Memory B cell (primary cell): ENCODE measurements at regions not wholly inside any gene's neighbourhood (a gene's known extent, or its start where the extent isn't known, plus 50 kb on each side); places are given as distances from the start of the nearest gene placed in this dataset.

Experiments used
- ATAC-seq: fragments of 150-1000 bp; cut with Tn5 transposase; 2 replicates; pipeline ENCODE4 v1.10.0; 2021; ENCODE audit warnings: low read depth, mild to moderate bottlenecking, moderate library complexity
- DNase-seq, 2 donors: peaks; one replicate each; pipeline ENCODE4 v3.0.0; 2022; ENCODE audit warnings: low spot score in 2 of 2
- H3K27ac Mint-ChIP-seq: one replicate; pipeline ENCODE4 v1.8.0; 2022; ENCODE audit warnings: mild to moderate bottlenecking, moderate library complexity, mixed read lengths
- H3K27me3 Mint-ChIP-seq: one replicate; pipeline ENCODE4 v1.8.0; 2022; ENCODE audit warnings: mixed read lengths
- H3K36me3 Mint-ChIP-seq: one replicate; pipeline ENCODE4 v1.8.0; 2022; ENCODE audit warnings: mild to moderate bottlenecking, mixed read lengths
- H3K4me1 Mint-ChIP-seq: one replicate; pipeline ENCODE4 v1.8.0; 2022; ENCODE audit warnings: mixed read lengths
- H3K4me3 Mint-ChIP-seq: one replicate; pipeline ENCODE4 v1.8.0; 2022; ENCODE audit warnings: mild to moderate bottlenecking, moderate library complexity, mixed read lengths
- H3K9me3 Mint-ChIP-seq: one replicate; pipeline ENCODE4 v1.8.0; 2022; ENCODE audit warnings: mixed read lengths

DNA sequence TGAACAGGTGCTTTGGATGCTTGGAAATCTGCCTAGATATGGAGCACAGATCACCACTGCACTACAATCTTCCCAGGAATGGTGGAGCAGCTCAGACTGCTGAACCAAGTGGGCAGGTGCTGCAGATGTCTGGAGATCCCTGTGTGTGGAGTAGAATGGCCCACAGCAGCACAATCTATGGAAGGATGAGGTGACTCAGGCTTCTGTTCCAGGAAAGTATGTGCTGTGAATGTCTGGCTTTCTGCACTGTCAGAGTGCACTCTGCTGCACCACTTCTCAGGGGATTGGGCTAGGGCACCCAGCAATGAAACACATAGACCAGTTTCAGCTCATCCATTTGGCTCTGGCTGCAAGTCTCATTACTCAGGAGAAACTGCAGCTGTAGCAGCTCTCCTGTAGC is 865.4 kb upstream of the NXPH2 start:
- Mint-ChIP-seq H3K36me3 (no peaks in the 10 kb centered on the region), H3K27ac (no peak overlapping the region), H3K4me3 (no peak overlapping the region), H3K9me3 (peaks cover 8% of the 10 kb centered on the region), H3K4me1 (no peaks in the 10 kb centered on the region), H3K27me3 (no peaks in the 10 kb centered on the region)
- no peak for ATAC-seq
- no peak for DNase-seq

DNA sequence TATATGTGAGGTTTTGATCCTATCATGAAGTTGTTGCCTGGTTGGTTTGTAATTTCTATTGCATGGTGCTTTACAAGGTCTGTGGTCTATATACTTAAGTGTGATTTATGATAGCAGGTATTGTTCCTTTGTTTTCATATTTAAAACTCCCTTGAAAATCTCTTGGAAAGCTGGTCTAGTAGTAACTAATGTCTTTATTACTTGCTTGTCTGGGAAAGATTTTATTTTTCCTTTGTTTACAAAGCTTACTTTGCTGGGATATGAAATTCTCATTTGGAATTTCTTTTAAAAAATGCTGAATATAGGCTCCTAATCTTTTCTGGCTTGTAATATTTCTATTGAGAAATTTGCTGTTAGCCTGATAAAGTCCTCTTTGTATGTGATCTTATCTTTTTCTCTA is 862.9 kb upstream of the NXPH2 start:
- no peak for DNase-seq
- Mint-ChIP-seq H3K4me3 (no peak overlapping the region), H3K4me1 (no peaks in the 10 kb centered on the region), H3K9me3 (peaks cover 4% of the 10 kb centered on the region), H3K27me3 (no peaks in the 10 kb centered on the region), H3K27ac (no peak overlapping the region), H3K36me3 (no peaks in the 10 kb centered on the region)
- ATAC-seq = no peak

DNA sequence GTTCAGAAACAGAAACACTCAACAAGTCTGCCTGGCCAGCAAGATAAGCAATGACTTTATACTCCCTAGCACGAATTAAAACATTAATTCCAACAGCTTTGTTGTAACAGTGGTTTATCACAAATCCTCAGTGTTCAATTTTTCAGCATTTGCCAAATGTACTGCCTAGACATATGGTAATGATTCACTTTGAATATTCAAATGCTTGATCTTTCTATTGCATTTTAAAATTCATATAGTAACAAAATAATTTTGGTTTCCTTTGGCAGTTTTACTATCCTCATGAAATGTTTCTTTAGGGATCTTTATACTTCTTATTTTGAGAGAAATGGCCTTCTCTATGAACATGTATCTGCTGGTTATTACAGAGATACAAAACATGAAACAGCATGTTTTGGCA is 851.8 kb upstream of the NXPH2 start:
- peaks cover 4% of the 10 kb centered on the region for H3K9me3 Mint-ChIP-seq
- no peak for ATAC-seq
- H3K4me3 Mint-ChIP-seq = no peak overlapping the region
- no peaks in the 10 kb centered on the region for H3K4me1 Mint-ChIP-seq
- no peaks in the 10 kb centered on the region for H3K27me3 Mint-ChIP-seq
- no peak for DNase-seq
- H3K27ac Mint-ChIP-seq = no peak overlapping the region
- no peaks in the 10 kb centered on the region for H3K36me3 Mint-ChIP-seq

DNA sequence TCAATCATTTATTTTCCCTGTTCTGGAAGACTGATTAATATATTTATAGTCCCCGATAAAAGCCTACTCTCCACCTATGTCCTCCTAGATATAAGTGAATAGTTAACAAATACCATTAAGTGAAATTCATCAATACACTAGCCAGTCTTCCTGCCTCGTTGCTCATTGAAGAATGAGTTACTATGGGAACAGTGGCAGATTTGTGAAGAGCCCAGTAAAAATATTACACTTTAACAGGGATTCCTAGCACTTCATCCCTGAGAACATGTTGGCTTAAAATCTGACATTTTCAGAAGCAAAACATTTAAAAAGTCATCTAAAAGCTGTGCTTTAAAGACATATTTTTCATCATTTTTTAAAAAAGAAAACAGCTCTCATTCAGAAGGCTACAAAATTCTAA is 848.7 kb upstream of the NXPH2 start:
- Mint-ChIP-seq H3K9me3 (peaks cover 4% of the 10 kb centered on the region), H3K4me1 (no peaks in the 10 kb centered on the region), H3K27me3 (no peaks in the 10 kb centered on the region)

DNA sequence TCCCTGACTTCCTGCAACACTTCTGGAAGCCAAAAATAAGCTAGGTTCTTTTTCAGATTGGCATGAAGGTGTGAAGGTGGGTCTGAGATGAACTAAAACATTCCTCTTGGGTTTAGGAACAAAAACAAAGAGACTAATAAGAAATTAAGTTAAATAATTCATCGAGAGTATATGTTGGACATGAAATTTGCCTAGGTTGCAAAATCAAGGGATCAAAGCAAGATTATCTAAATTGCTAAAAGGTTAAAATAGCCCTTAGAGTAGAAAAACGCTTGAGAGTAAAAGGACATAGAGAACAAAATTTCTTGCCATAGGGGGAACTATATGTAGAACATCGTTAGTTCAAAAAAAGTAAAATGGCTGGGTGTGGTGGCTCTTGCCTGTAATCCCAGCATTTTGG is 845.9 kb upstream of the NXPH2 start:
- H3K36me3 Mint-ChIP-seq = no peaks in the 10 kb centered on the region
- DNase-seq (no peak), ATAC-seq (no peak)
- no peaks in the 10 kb centered on the region for H3K27me3 Mint-ChIP-seq
- H3K27ac Mint-ChIP-seq = no peak overlapping the region
- no peaks in the 10 kb centered on the region for H3K4me1 Mint-ChIP-seq
- peaks cover 4% of the 10 kb centered on the region for H3K9me3 Mint-ChIP-seq
- no peak overlapping the region for H3K4me3 Mint-ChIP-seq

More for the DNA sequence above, 848.7 kb upstream of the NXPH2 start:
- ATAC-seq = no peak
- H3K4me3 Mint-ChIP-seq = no peak overlapping the region
- no peaks in the 10 kb centered on the region for H3K36me3 Mint-ChIP-seq
- DNase-seq = no peak
- no peak overlapping the region for H3K27ac Mint-ChIP-seq

DNA sequence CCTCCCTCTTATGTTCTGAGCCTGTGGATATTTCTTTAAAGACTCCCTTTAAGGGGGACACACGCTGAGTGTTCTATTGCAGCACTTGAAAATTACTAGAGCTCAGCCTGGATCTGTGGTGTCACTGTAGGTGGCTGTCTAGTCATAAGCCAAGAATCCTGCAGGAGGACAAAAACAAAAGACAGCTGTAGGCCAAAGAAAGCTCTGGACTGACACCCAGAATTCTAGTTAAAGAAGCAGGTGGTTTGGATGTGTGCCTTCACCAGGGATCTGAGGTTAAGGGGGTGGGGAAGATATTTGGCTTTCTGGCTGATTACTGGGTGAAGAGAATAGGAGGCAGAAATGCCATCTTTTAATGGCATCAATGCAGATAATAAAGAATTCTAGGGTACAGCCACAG is 842.5 kb upstream of the NXPH2 start:
- DNase-seq (no peak), ATAC-seq (no peak)
- no peaks in the 10 kb centered on the region for H3K36me3 Mint-ChIP-seq
- no peak overlapping the region for H3K27ac Mint-ChIP-seq
- no peak overlapping the region for H3K4me3 Mint-ChIP-seq
- peaks cover 12% of the 10 kb centered on the region for H3K9me3 Mint-ChIP-seq
- H3K4me1 Mint-ChIP-seq = no peaks in the 10 kb centered on the region
- no peaks in the 10 kb centered on the region for H3K27me3 Mint-ChIP-seq

DNA sequence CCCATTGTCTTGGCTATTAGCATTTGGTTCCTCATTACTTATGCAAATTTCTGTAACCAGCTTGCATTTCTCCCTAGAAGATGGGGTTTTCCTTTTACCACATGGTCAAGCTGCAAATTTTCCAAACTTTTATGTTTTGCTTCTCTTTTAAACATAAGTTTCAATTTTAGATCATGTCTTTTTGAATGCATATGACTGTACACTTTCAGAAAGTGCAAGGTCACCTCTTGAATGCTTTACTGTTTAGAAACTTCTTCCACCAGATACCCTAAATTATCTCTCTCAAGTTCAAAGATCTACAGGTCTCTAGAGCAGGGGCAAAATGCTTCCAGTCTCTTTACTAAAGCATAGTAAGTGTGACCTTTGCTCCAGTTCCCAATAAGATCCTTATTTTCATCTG is 837.6 kb upstream of the NXPH2 start:
- ATAC-seq (no peak), DNase-seq (no peak)
- Mint-ChIP-seq H3K27ac (no peak overlapping the region), H3K9me3 (peaks cover 10% of the 10 kb centered on the region), H3K4me3 (no peak overlapping the region), H3K27me3 (no peaks in the 10 kb centered on the region), H3K4me1 (no peaks in the 10 kb centered on the region), H3K36me3 (no peaks in the 10 kb centered on the region)

DNA sequence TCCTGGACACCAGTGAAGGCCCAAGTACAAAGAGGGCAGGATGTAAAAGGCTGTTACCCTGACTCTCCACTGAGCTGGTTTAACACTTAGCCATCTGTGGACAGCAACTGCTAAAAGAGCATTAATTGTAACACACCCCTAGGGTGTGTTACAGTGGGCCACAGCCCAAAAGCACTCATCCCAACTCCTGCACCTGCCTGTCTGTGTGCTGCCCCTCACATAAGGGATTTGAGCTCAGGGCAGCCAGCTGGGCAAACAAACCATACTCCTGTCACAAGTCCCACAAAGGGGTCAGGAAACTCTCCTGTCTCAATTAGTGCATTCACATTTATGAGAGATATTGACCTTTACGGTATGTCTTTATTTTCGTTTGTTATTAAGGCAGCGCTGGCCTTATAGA is 833.1 kb upstream of the NXPH2 start:
- ATAC-seq (no peak), DNase-seq (no peak)
- Mint-ChIP-seq H3K36me3 (no peaks in the 10 kb centered on the region), H3K4me3 (no peak overlapping the region), H3K4me1 (no peaks in the 10 kb centered on the region), H3K9me3 (peaks cover 2% of the 10 kb centered on the region), H3K27ac (no peak overlapping the region), H3K27me3 (no peaks in the 10 kb centered on the region)

DNA sequence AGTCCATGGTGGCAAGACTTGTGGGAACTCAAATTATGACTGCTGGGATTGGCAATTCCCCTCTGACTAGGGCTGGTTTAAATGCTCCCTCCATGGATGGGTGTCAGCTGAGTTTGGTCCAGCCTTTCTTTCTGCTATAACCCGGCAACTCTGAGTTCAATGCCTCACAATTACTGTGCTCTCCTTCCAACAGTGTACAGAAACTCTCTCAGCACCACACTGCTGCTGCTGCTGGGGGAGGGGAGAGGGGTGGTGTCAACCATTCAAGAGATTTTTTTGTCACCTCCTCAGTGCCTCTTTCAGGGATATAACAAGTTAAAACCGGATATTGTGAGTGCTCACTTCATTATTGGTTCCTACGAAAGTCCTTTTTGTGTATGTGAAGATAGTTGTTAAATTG is 830.3 kb upstream of the NXPH2 start:
- Mint-ChIP-seq H3K27me3 (no peaks in the 10 kb centered on the region), H3K27ac (no peak overlapping the region), H3K9me3 (peaks cover 1% of the 10 kb centered on the region), H3K36me3 (no peaks in the 10 kb centered on the region), H3K4me1 (no peaks in the 10 kb centered on the region), H3K4me3 (no peak overlapping the region)
- DNase-seq = no peak
- no peak for ATAC-seq

DNA sequence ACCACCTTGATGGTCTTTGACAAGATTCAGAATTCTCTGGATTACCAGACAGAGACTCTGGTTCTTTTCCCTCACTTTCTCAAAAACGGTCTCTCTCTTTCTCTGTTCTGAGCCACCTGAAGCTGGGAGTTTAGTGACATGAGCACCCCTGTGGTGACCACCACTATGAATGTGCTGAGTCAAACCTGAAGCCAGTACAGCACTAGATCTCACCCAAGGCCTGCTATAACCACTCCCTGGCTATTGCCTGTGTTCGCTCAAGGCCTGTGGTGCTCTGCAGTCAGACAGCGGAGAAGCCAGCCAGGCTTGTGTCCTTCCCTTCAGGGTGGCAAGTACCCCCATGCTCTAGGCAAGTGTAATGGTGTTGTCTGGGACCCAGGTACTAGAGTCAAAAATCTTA is 828.9 kb upstream of the NXPH2 start:
- no peak overlapping the region for H3K4me3 Mint-ChIP-seq
- H3K36me3 Mint-ChIP-seq = no peaks in the 10 kb centered on the region
- H3K27me3 Mint-ChIP-seq = no peaks in the 10 kb centered on the region
- H3K4me1 Mint-ChIP-seq = no peaks in the 10 kb centered on the region
- peaks cover 2% of the 10 kb centered on the region for H3K9me3 Mint-ChIP-seq
- ATAC-seq = no peak
- no peak overlapping the region for H3K27ac Mint-ChIP-seq
- DNase-seq = no peak

DNA sequence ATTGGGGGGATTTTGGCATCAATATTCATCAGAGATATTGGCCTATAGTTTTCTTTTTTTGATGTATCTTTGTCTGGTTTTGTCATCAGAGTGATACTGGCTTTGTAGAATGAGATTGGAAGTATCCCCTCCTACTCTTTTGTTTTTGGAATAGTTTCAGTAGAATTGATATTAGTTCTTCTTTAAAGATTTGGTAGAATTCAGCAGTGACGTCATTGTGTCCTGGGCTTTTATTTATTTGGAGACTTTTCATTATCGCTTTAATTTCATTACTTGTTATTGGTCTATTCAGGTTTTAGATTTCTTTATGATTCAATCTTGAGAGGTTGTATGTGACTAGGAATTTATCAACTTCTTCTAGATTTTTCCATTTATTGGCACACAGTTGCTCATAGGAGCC is 825.5 kb upstream of the NXPH2 start:
- Mint-ChIP-seq H3K9me3 (peaks cover 5% of the 10 kb centered on the region), H3K4me3 (no peak overlapping the region), H3K4me1 (no peaks in the 10 kb centered on the region), H3K27me3 (no peaks in the 10 kb centered on the region), H3K36me3 (no peaks in the 10 kb centered on the region), H3K27ac (no peak overlapping the region)
- DNase-seq = no peak
- no peak for ATAC-seq

DNA sequence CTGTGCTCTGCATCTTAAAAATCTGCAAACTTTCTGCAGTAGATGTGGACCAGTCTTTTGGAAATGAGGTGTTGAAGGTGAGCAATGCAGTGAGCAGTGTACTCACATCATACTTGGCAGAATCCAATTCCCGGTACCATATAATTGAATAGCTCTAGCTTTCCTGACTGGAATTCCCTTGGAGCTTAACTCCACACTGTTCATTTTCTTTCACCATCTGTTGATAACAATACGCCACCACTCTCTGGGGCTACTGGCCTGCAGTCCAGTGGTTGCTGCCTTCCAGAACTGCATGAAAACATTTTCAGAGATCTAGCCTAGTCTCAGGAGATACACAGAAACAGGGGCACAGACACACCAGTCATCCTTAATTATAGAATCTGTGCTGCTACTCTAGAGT is 820.0 kb upstream of the NXPH2 start:
- Mint-ChIP-seq H3K4me1 (no peaks in the 10 kb centered on the region), H3K36me3 (no peaks in the 10 kb centered on the region), H3K27ac (no peak overlapping the region), H3K4me3 (no peak overlapping the region), H3K27me3 (no peaks in the 10 kb centered on the region), H3K9me3 (peaks cover 5% of the 10 kb centered on the region)
- DNase-seq (no peak), ATAC-seq (no peak)

DNA sequence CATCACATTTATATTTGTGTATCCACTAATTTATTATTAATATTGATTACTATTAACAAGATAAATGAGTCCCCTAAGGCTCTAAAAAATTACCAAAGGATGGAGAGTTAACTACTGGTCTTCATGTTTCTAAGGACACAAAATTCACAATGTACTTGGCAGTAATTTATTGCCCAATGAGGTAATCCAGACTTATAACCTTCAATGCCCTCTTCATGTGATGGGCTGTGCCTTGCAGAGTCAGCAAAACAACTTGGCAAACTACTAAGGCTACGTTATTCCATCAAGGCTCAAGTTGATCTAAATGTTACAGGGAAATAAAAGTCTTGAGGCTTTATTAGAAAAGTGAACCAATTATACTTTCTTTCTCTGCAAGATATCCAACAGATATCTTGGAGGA is 804.9 kb upstream of the NXPH2 start:
- no peaks in the 10 kb centered on the region for H3K27me3 Mint-ChIP-seq
- H3K4me3 Mint-ChIP-seq = no peak overlapping the region
- no peaks in the 10 kb centered on the region for H3K36me3 Mint-ChIP-seq
- no peak for DNase-seq
- no peak overlapping the region for H3K27ac Mint-ChIP-seq
- H3K4me1 Mint-ChIP-seq = no peaks in the 10 kb centered on the region
- no peak for ATAC-seq
- peaks cover 6% of the 10 kb centered on the region for H3K9me3 Mint-ChIP-seq

DNA sequence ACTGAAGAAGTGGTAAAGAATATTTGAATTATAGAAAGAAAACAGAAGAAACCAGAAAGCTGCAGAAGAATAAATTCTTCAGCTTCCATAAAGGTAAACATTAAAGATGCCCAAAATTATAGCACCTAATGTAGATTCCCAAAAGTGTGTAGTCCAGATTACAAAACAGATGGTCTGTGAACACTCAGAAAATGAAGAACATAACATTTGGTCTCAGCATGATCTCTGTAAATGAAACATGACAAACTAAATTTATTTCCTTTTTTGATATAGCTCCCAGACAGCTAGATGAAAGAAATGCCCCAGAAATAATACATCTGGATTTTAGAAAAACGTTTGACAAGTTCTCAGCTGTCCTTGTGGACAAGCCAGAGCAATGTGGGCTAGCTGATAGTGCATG is 794.2 kb upstream of the NXPH2 start:
- H3K27ac Mint-ChIP-seq = no peak overlapping the region
- H3K27me3 Mint-ChIP-seq = no peaks in the 10 kb centered on the region
- H3K4me1 Mint-ChIP-seq = no peaks in the 10 kb centered on the region
- H3K9me3 Mint-ChIP-seq = peaks cover 12% of the 10 kb centered on the region
- no peaks in the 10 kb centered on the region for H3K36me3 Mint-ChIP-seq
- DNase-seq (no peak), ATAC-seq (no peak)
- H3K4me3 Mint-ChIP-seq = no peak overlapping the region

DNA sequence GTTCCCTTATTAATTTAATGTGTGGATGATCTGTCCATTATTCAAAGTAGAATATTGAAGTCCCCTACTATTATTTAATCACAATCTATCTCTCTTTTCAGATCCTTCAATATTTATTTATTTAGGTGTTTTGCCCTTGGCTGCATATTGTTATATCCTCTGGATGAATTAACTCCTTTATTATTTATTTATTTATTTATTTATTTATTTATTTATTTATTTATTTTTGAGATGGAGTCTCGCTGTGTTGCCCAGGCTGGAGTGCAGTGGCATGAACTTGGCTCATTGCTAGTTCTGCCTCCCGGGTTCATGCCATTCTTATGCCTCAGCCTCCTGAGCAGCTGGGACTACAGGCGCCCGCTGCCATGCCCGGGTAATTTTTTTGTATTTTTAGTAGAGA is 776.6 kb upstream of the NXPH2 start:
- Mint-ChIP-seq H3K4me1 (no peaks in the 10 kb centered on the region), H3K27ac (no peak overlapping the region), H3K9me3 (peaks cover 15% of the 10 kb centered on the region), H3K4me3 (no peak overlapping the region), H3K36me3 (no peaks in the 10 kb centered on the region), H3K27me3 (no peaks in the 10 kb centered on the region)
- no peak for DNase-seq
- ATAC-seq = no peak

DNA sequence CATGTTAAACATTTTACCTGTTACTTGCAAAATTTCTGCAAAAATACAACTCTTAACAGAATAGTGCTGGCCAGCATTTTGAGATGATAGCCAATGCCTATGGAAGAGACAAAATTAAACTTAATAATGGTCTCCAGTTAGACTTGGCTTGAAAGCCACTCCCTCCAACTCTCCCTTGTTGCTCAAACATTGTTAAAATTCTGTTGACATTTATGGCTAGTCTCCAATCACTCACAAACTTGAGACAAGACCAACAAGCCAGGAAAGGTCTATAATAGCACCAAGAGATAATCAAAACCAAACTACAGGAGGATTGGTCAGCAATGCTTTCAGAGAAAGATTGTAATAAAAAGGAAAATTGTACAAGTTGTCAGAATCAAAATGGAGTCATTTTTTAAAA is 770.7 kb upstream of the NXPH2 start:
- H3K4me1 Mint-ChIP-seq = no peaks in the 10 kb centered on the region
- no peaks in the 10 kb centered on the region for H3K36me3 Mint-ChIP-seq
- H3K4me3 Mint-ChIP-seq = no peak overlapping the region
- DNase-seq (no peak), ATAC-seq (no peak)
- H3K27ac Mint-ChIP-seq = no peak overlapping the region
- peaks cover 10% of the 10 kb centered on the region for H3K9me3 Mint-ChIP-seq
- H3K27me3 Mint-ChIP-seq = no peaks in the 10 kb centered on the region
